ENCODE measurements at regions not wholly inside any gene's neighbourhood (a gene's known extent, or its start where the extent isn't known, plus 50 kb on each side); places are given as distances from the start of the nearest gene placed in this dataset.

DNA sequence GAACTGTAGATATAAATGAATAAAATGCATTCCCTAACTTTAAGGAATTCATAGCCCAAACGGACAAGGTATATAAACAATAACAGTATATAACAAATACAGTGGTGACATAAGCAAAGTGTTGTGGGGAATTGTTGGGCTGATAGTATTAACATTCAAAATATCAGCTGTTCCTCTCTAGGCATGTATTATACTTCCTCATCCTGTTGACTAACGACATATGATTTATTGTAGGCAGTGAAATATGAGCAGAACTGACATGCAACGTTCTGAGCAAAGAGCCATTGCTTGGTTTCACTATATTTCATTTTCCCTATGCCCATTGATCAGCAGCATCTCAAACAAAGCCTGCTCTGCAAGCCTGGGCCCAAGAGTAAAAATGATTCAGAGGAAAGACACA, 143.9 kb downstream of the PTCHD1 start:
- DNase-seq (ENCODE audit: low spot score): no peak
- H3K27ac ChIP-seq (ENCODE audit: low read depth in 1 of 2, low read length in 2 of 2): no peak overlapping the region
- no peaks in the 10 kb centered on the region for H3K4me1 ChIP-seq (ENCODE audit: control insufficient read depth in 4 of 4, insufficient read depth in 4 of 4, low read length in 3 of 4)
- peaks cover 0 to 3% (median under 1%) of the 10 kb centered on the region in 4 donors for H3K9me3 ChIP-seq (ENCODE audit: control insufficient read depth in 4 of 4, low read length in 3 of 4)
- no peaks in the 10 kb centered on the region for H3K36me3 ChIP-seq (ENCODE audit: control insufficient read depth in 4 of 4, insufficient read depth in 3 of 4, low read depth in 1 of 4, low read length in 3 of 4)
- TF ChIP-seq RXRA (IDR thresholded peaks at IDR 0.05) (no peak), FOXA1 (IDR thresholded peaks at IDR 0.05) (no peak)
- WGBS: 52% methylated on average over 3 of the region's 3 CpGs
- H3K27me3 ChIP-seq (ENCODE audit: control insufficient read depth in 4 of 4, insufficient read depth in 4 of 4, low read length in 3 of 4): no peaks in the 10 kb centered on the region
- no peak overlapping the region for H3K9ac ChIP-seq (ENCODE audit: low read depth in 1 of 2, low read length in 2 of 2)
- no peak overlapping the region for H3K4me3 ChIP-seq (ENCODE audit: low read depth in 1 of 3, low read length in 3 of 3)

DNA sequence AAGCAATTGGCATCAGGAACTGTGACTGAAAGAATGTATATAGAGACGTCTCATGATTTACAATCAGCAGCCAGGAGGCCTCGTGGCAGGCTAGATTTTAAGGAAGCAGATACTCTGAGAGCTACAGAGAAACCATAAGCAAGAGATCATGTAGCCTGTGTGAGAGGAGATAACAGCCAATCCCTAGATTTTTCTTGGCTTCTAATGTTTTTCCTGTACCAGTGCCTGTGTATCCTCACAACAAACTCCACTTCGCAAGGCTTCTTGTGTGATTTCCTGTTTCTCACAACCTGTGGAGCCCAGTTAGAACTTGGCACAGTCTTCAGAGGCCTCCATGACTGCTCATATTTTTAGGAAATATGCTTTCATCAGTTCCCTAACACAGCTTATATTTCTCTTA, 147.9 kb downstream of the PTCHD1 start:
- H3K27me3 ChIP-seq (ENCODE audit: control insufficient read depth in 4 of 4, insufficient read depth in 4 of 4, low read length in 3 of 4): no peaks in the 10 kb centered on the region
- TF ChIP-seq, protein P1, sequence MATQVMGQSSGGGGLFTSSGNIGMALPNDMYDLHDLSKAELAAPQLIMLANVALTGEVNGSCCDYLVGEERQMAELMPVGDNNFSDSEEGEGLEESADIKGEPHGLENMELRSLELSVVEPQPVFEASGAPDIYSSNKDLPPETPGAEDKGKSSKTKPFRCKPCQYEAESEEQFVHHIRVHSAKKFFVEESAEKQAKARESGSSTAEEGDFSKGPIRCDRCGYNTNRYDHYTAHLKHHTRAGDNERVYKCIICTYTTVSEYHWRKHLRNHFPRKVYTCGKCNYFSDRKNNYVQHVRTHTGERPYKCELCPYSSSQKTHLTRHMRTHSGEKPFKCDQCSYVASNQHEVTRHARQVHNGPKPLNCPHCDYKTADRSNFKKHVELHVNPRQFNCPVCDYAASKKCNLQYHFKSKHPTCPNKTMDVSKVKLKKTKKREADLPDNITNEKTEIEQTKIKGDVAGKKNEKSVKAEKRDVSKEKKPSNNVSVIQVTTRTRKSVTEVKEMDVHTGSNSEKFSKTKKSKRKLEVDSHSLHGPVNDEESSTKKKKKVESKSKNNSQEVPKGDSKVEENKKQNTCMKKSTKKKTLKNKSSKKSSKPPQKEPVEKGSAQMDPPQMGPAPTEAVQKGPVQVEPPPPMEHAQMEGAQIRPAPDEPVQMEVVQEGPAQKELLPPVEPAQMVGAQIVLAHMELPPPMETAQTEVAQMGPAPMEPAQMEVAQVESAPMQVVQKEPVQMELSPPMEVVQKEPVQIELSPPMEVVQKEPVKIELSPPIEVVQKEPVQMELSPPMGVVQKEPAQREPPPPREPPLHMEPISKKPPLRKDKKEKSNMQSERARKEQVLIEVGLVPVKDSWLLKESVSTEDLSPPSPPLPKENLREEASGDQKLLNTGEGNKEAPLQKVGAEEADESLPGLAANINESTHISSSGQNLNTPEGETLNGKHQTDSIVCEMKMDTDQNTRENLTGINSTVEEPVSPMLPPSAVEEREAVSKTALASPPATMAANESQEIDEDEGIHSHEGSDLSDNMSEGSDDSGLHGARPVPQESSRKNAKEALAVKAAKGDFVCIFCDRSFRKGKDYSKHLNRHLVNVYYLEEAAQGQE (IDR thresholded peaks at IDR 0.05): no peak
- no peak for TF ChIP-seq HNF4A (conservative IDR thresholded peaks at IDR 0.05)
- TF ChIP-seq, protein P2, sequence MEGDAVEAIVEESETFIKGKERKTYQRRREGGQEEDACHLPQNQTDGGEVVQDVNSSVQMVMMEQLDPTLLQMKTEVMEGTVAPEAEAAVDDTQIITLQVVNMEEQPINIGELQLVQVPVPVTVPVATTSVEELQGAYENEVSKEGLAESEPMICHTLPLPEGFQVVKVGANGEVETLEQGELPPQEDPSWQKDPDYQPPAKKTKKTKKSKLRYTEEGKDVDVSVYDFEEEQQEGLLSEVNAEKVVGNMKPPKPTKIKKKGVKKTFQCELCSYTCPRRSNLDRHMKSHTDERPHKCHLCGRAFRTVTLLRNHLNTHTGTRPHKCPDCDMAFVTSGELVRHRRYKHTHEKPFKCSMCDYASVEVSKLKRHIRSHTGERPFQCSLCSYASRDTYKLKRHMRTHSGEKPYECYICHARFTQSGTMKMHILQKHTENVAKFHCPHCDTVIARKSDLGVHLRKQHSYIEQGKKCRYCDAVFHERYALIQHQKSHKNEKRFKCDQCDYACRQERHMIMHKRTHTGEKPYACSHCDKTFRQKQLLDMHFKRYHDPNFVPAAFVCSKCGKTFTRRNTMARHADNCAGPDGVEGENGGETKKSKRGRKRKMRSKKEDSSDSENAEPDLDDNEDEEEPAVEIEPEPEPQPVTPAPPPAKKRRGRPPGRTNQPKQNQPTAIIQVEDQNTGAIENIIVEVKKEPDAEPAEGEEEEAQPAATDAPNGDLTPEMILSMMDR (IDR thresholded peaks at IDR 0.05; ENCODE audit: low read depth, low read length, missing input control): no peak
- no peak for TF ChIP-seq EGR1 (IDR thresholded peaks at IDR 0.05; ENCODE audit: low read depth in 2 of 2)
- TF ChIP-seq ATF3 (IDR thresholded peaks at IDR 0.05): no peak
- TF ChIP-seq FOXA1 (IDR thresholded peaks at IDR 0.05): no peak
- TF ChIP-seq JUND (IDR thresholded peaks at IDR 0.05): no peak
- no peak for TF ChIP-seq YY1 (IDR thresholded peaks at IDR 0.05)
- TF ChIP-seq MAX (IDR thresholded peaks at IDR 0.05): no peak
- no peak for TF ChIP-seq TAF1 (conservative IDR thresholded peaks at IDR 0.05)
- TF ChIP-seq NR2F2 (IDR thresholded peaks at IDR 0.05): no peak
- TF ChIP-seq RXRA (IDR thresholded peaks at IDR 0.05): no peak
- TF ChIP-seq HNF4G (IDR thresholded peaks at IDR 0.05): no peak
- TF ChIP-seq GABPA (IDR thresholded peaks at IDR 0.05 in 1 of 2, conservative IDR thresholded peaks at IDR 0.05 in 1 of 2): no peak
- TF ChIP-seq, protein P3, sequence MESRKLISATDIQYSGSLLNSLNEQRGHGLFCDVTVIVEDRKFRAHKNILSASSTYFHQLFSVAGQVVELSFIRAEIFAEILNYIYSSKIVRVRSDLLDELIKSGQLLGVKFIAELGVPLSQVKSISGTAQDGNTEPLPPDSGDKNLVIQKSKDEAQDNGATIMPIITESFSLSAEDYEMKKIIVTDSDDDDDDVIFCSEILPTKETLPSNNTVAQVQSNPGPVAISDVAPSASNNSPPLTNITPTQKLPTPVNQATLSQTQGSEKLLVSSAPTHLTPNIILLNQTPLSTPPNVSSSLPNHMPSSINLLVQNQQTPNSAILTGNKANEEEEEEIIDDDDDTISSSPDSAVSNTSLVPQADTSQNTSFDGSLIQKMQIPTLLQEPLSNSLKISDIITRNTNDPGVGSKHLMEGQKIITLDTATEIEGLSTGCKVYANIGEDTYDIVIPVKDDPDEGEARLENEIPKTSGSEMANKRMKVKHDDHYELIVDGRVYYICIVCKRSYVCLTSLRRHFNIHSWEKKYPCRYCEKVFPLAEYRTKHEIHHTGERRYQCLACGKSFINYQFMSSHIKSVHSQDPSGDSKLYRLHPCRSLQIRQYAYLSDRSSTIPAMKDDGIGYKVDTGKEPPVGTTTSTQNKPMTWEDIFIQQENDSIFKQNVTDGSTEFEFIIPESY (IDR thresholded peaks at IDR 0.05): no peak
- TF ChIP-seq FOXA2 (IDR thresholded peaks at IDR 0.05): no peak
- TF ChIP-seq SP1 (IDR thresholded peaks at IDR 0.05): no peak
- no peak for TF ChIP-seq RAD21 (IDR thresholded peaks at IDR 0.05)
- no peaks in the 10 kb centered on the region for H3K4me1 ChIP-seq (ENCODE audit: control insufficient read depth in 4 of 4, insufficient read depth in 4 of 4, low read length in 3 of 4)
- no peak overlapping the region for H3K4me3 ChIP-seq (ENCODE audit: low read depth in 1 of 3, low read length in 3 of 3)
- peaks cover 0 to 6% (median 2%) of the 10 kb centered on the region in 4 donors for H3K9me3 ChIP-seq (ENCODE audit: control insufficient read depth in 4 of 4, low read length in 3 of 4)
- no peak overlapping the region for H3K9ac ChIP-seq (ENCODE audit: low read depth in 1 of 2, low read length in 2 of 2)
- no peaks in the 10 kb centered on the region for H3K36me3 ChIP-seq (ENCODE audit: control insufficient read depth in 4 of 4, insufficient read depth in 3 of 4, low read depth in 1 of 4, low read length in 3 of 4)
- WGBS: 69% methylated on average over 3 of the region's 3 CpGs
- H3K27ac ChIP-seq (ENCODE audit: low read depth in 1 of 2, low read length in 2 of 2): no peak overlapping the region
- DNase-seq (ENCODE audit: low spot score): no peak

All from liver (tissue), 8 donors.